Right lung (tissue), 2 donors: ENCODE measurements at regions not wholly inside any gene's neighbourhood (a gene's known extent, or its start where the extent isn't known, plus 50 kb on each side); places are given as distances from the start of the nearest gene placed in this dataset.
"Not testable (repeated sequence)": the region's sequence is repeated elsewhere in the genome, so short reads cannot be mapped to it uniquely, and the experiment has no call there.

Experiments
- DNase-seq, 2 donors: peaks; one replicate each; pipeline ENCODE4 v3.0.0-alpha.2; 2013

DNA sequence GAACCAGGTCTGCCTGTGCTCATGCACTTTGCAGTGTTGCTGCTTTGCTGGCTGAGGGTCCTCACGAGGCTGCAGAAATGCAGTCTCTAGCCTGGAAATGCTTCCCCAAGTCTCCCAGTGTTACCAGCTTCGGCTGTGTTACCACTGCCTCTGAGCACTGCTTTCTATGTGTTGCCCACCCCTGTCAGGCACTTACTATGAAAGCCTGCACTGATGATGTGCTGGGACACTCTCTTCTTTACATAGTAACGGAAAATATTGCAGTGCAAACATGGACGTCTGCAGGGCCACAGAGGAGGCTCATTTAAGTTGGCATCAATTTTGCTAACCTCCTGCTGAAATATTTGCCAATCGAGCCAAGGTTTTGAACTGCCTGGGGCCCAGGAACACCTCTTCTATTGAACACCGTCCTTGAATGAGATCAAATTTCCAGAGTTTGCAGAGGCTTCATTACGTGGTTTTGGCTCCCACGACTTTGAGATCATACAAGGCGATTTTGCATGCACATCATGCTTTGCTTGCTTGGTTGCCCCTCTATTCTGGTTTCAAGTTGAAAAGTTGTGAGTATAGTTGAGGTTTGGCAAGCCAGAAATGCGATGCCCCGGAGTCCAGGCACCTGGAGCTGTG, 404.7 kb upstream of the PODXL start:
- DNase-seq: no peak

DNA sequence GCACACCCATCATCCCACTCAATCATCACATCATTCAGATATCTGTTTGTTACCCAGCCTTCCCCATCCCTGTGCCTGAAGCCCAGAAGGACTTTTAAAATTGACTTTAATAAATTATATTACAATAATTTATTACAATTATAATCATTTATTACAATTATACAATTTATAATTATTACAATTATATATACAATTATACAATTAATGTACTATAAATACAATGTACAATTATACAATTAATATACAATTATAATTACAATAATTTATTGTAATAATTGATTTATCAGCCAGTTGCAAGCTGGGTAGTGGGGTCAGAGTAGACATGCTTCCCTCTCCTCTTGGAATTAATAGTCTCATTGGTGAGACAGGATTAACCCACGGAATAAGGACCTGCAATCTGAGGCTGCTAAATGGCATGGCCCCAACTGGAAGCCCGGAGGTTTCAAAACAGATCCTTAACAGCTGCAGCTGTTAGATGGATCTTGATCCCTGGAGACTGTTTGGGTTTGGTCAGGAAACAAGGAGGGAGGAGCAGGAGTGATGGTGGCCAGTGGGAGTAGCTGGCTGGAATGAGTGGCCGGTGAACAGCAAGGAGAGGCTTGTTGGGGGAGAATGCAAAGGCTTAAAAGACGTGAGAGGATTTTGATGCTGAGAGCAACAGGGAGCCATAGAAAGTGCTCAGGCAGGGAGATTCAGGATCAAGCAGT, 402.8 kb upstream of the PODXL start:
- DNase-seq: no peak

DNA sequence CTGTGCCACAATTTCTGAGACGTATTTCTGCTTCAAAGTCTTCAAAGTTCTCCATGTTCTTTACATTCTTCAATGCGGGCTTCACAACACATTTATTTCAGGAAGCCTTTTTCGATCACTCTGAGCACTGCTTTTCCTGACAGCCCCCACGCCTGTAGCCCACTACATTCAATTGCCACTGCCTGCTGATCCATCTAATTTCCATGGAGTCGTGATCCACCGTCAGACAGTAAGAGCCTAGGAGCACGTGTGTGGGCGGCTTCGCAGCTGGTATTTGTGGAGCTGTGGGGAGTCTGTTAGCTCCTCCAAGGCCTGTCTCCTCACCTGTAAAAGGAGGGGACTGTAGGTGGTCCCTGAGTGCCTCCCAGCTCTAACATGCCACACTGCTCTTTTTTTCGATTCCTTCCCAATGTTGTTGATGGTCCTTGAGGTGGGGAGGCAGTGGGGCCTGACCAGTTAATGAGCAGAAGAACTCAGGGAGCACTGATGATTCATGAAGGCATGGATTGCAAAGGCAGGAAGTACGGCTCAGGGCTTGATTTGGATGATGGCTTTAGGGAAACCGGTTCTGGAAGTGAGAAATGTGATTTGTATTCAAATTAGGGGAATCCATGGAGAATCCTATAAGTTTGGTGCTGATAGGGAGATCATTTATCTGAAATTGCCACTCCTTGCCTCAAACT, 401.1 kb upstream of the PODXL start:
- DNase-seq: no peak

- no peak for DNase-seq
Measured at GRCh38 chr7:131956864-131957263, 400.4 kb upstream of the PODXL start.

DNA sequence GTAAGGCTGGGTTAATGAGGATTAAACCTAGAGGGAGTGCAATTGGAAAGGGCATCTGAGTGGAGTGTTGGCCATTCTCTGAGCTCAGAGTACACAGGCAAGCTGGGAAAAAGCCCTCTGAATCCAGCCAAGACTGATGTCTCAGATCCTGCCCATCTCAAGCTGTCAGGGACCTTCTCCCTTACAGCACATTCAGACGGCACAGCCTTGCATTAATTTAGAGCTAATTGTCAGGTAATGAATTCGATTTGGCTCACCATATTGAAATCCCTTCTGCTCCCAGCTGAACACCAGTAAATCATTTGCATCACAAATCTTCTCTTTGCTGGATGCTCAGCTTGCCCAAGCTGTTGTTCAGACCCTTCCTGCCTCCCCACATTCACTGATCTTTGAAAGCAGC, 399.3 kb upstream of the PODXL start:
- no peak for DNase-seq

DNA sequence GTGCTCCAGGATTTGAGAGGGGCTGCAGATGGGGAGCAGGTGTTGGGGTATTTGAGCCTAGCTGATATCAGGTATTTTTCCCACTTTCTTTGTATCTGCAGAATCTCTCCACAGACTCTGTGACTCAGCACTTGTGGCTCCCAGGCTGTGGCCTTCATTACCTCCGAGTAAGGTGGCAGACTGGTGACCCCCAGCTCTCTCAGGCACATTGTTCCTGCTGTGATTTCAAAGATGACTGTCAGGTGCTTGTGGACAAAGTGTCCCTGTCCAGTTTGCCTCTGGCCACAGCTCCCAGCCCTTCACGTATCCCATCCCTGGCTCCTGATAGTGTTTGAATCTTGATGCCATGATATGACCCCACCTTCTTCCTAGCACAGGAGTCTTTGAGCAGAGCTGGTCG, 396.8 kb upstream of the PODXL start:
- no peak for DNase-seq

- no peak for DNase-seq
Measured at GRCh38 chr7:131952365-131952764, 395.9 kb upstream of the PODXL start.

GRCh38 chr7:131950758-131951157, 394.3 kb upstream of the PODXL start:
- DNase-seq: no peak

- no peak for DNase-seq
Measured at GRCh38 chr7:131949659-131950058, 393.2 kb upstream of the PODXL start.

DNA sequence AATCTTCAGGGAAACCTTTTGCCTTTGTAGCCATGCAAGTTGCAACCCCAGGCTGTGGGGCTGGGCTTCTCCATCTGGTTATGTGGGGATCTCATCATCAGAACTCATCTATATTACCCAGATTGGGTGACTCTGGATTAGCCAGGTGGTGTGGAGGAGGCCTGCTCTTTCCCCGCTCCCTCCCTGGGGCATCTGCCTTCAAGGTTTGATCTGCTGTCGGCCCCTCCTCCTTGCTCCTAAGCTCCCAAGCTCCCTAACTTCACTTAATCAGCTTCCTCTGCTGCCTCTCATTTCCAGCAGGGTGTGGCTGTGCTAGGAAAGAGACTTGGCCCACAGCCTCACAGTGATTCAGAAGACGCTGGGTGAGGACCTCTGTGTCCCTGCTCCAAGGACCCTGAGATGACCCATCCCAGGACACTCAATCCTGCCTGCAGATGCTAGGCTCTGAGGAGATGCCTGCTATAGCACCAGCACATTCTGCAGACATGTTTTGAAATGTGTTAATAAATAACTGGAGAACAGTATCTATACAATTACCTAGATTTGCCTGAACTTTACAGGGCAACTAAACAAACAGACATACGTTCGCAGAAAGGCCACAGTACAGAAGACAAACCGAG, 392.1 kb upstream of the PODXL start:
- no peak for DNase-seq

DNA sequence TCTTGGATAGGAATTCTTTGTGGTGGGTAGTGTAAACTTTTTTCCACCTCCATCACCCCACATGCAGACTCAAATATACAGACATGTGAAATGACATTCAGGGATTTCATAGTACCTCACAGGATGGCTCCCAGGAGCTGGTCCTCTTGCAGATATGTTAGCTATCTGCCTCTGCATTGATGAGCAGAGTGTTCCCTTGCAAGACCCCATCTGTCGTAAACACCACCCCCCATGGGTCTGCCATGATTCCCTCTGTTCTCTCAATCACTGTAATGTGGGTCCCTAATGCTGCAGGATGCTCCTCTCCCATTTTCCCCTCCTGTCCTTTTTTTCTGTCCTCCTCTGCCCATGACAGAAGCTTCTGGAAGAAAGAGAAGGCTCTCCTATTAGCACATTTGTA, 391.2 kb upstream of the PODXL start:
- DNase-seq: no peak

DNA sequence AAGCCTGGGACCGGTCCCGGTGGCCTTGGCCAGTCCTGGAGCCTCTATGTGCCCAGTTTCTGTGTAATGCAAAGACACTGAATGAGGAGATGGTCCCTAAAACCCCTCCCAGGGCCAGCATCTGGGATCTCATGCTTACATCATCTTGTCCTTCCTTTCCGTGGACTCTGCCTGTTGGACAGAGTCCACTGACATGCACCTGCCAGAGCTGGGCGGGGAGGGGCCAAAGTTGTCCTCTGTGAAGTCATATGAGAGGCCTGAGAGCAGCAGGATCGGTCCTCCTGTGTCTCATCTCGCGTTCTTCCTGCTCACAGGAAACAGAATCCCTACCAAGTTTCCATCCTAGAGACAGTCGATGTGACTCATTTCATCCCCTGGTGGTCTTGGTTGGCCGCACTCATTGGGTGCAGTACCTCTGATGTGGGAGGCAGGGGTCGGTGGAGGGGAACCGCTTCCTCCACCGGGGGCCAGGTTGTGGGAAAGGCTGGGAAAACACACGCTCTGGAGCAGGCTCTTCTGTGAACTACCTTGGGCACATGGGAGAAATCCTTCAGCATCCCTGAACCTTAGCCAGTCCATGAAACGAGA, 389.6 kb upstream of the PODXL start:
- DNase-seq: no peak

DNA sequence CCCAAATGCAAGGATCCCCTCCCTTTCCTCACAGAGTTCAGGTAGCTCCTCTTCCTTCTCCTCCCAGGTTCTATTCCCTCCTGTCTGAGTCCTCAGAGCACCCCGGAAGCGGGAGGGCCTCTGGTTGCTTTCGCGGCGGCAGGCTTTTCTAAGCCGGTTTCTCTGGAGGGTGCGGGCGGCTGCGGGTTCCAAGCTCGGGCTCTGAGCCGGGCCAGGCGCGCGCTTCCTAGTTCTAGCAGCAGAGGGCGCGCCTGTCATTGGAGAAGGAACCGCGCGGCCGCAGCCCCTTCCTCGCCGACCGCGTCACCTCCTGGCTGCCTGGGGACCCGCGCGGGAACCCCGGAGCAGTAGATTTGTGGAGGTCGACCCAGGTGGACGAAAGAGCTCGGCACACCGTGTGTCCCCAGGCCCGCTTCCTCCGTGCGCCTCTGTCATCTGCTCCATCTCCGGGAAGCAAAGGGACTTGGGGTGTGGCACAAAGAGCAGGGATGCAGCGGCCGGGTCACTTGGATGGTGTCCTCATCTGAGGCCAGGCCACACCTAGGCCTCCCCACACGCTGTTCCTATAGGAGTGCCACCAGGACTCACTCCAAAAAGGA, 389.0 kb upstream of the PODXL start:
- peak; percentile 29 to 40 for DNase-seq

DNA sequence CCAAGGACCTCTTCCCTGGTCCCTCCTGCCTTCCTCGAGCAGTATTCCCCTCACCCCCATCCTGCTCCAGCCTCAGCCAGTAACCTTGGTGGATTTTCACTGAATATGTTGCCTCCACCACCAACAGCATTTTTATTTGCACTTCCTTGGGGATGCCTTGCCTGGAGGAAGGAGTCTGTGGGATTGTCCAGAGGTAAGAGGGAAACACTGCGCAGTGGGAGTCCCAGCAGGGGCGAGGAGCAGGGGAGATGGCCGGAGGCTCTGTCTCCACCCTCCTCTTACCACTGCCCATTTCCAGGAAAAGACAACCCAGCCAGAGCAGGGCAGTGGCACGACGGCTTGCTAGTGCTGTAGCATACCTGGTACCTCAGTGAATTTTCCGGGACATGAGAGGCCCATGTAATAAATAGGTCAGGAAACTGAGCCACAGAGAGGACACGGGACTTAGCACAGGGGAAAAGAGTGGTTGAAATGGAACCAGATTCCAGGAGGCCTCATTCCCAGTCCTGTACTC, 388.2 kb upstream of the PODXL start:
- no peak for DNase-seq

- no peak for DNase-seq
Measured at GRCh38 chr7:131943646-131944045, 387.2 kb upstream of the PODXL start.

DNA sequence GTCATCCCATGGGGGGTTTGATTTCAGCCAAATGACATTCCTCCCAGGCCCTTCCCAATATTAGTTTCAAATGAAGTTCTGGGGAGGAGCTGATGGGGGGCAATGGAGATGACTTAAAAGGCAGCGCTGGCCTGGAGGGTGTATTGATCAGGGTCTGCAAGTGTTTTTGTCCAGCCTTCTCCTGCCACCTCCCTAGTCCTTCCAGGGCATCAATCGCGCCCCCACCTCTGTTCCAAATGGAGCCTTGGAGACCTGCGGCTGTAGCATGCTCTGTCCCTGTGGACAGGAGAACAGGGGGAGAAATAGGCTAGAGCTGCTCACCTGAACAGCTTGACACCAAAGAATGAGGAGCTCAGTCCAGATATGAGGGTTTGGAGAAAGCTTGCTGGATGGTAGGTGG, 386.8 kb upstream of the PODXL start:
- no peak for DNase-seq

- no peak for DNase-seq
Measured at GRCh38 chr7:131942287-131943150, 386.1 kb upstream of the PODXL start.

GRCh38 chr7:131941291-131941690, 384.9 kb upstream of the PODXL start:
- no peak for DNase-seq

DNA sequence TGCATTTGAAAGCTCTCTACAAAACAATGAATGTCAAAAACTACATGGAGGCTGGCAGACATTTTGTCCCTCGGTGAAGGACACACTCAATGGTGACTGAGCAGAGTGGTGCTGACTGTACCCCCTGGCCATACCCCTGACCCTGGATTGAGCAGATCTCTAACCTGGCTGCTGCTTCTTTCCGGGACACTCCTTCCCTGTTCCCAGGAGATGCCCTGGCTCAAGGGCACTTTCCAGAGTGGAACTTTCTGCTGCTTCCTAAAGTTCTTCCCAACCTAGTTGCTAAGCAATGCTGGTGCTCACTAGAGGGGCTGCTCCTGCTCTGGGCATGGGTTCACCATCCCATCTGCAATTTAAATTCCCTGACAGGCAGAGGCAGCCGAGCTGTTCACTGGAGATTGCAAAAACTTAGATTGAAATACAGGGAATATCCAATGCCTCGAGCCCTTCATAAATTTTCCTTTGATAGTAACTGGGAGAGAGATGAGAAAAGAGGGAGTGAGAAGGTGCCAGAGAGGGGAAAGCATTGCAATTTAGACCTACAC, 384.3 kb upstream of the PODXL start:
- no peak for DNase-seq

GRCh38 chr7:131938788-131939187, 382.4 kb upstream of the PODXL start:
- DNase-seq: not testable (repeated sequence)
